Astrocyte (in vitro differentiated cells and primary cell): ENCODE measurements at regions not wholly inside any gene's neighbourhood (a gene's known extent, or its start where the extent isn't known, plus 50 kb on each side); places are given as distances from the start of the nearest gene placed in this dataset.

Experiments
- EZH2 ChIP-seq: IDR thresholded peaks from 2 replicates; pipeline ENCODE4 v1.6.1; 2012; ENCODE audit warnings: mild to moderate bottlenecking, low read length, inconsistent platforms; ENCODE audit not compliant: insufficient read depth
- TF ChIP-seq, protein P1 (sequence below): IDR thresholded peaks from 2 replicates; pipeline ENCODE4 v1.5.1; 2011; ENCODE audit warnings: low read depth, mild to moderate bottlenecking, inconsistent platforms, low read length, moderate library complexity; ENCODE audit not compliant: insufficient read depth

DNA sequence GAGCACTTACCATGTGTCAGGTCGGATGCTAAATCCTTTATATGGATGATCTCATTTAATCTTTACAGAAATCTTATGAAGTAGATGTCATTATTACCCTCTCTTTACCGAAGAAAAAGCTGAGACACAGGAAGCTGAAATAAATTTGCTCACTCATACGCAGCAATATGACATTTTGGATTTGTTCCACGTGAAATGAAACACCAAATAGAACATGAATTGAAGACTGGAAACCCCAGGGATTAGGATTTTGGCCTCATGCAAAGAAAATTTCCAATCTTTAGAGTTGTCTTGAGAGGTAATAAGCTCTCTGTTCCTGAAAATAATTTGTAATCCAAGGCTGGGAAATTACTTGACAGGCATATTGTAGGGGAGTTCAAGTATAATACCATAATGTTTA lies 354.4 kb upstream of the CLNK start:
- TF ChIP-seq, protein P1, sequence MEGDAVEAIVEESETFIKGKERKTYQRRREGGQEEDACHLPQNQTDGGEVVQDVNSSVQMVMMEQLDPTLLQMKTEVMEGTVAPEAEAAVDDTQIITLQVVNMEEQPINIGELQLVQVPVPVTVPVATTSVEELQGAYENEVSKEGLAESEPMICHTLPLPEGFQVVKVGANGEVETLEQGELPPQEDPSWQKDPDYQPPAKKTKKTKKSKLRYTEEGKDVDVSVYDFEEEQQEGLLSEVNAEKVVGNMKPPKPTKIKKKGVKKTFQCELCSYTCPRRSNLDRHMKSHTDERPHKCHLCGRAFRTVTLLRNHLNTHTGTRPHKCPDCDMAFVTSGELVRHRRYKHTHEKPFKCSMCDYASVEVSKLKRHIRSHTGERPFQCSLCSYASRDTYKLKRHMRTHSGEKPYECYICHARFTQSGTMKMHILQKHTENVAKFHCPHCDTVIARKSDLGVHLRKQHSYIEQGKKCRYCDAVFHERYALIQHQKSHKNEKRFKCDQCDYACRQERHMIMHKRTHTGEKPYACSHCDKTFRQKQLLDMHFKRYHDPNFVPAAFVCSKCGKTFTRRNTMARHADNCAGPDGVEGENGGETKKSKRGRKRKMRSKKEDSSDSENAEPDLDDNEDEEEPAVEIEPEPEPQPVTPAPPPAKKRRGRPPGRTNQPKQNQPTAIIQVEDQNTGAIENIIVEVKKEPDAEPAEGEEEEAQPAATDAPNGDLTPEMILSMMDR = no peak
- no peak for TF ChIP-seq EZH2
